Epithelial cell of prostate (primary cell): ENCODE measurements at regions not wholly inside any gene's neighbourhood (a gene's known extent, or its start where the extent isn't known, plus 50 kb on each side); places are given as distances from the start of the nearest gene placed in this dataset.

Source experiments
- DNase-seq: peaks from one replicate; pipeline ENCODE4 v3.0.0-alpha.2; 2011; ENCODE audit warnings: low read depth, low spot score
- H3K27ac ChIP-seq: fragments of 450-650 bp; 2 replicates; pipeline ENCODE4 v1.5.1; 2017; ENCODE audit warnings: mild to moderate bottlenecking

- DNase-seq: no peak
- no peak overlapping the region for H3K27ac ChIP-seq
Measured at GRCh38 chr3:153099131-153099530, 62.9 kb upstream of the RAP2B start.

DNA sequence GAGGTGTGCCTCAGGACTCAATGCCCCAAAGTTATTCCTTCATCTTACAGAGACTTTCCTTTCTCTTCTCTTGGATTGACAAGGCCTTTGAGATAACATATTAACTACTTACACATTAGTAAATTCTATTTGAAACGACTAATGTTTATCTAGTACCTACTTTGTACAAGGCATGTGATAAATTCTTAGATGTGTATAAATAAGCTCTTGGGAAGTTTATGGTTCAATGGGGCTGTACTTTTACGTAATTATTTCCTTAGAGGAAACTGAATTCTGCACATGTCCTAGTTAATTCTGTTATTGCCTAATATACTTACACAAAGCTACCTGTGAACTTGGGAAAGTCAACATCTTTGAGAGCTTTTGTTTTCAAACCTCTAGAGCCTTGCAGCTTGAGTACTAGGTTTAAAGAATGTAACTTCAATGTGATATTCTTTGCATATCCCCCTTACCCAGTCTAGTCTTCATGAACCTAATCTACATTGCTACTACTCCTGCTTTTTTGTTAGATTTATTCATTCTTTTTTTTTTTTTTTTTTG is 58.5 kb upstream of the RAP2B start:
- no peak for DNase-seq
- no peak overlapping the region for H3K27ac ChIP-seq

- no peak for DNase-seq
- no peak overlapping the region for H3K27ac ChIP-seq
Measured at GRCh38 chr3:153110041-153110440, 52.0 kb upstream of the RAP2B start.

DNA sequence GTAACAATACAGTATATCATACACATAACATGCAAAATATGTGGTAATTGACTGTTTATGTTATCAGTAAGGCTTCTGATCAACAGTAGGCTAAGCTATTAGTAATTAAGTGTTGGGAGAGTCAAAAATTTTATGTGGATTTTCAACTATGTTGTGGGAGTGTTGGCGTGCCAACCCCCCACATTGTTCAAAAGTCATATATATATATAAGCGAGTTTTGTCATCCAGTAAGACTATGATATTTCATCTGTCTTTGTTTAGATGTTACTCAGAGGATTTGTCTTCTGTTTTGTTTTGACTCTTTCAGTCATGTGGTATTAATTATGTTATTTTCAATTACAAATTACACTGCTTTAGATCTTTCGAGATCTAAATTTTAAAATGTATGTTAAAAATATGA is 51.0 kb upstream of the RAP2B start:
- no peak for DNase-seq
- no peak overlapping the region for H3K27ac ChIP-seq
